CD14-positive monocyte (primary cell): ENCODE measurements at regions not wholly inside any gene's neighbourhood (a gene's known extent, or its start where the extent isn't known, plus 50 kb on each side); places are given as distances from the start of the nearest gene placed in this dataset.
A peak's percentile ranks its signal among the peaks of the same experiment; 100 is the strongest.

Source experiments
- DNase-seq, 3 donors: peaks; one replicate each; pipeline ENCODE4 v3.0.0-alpha.2; 2011 to 2022
- H2AFZ ChIP-seq: 2 replicates; pipeline ENCODE4 v1.6.0; 2012; ENCODE audit warnings: mild to moderate bottlenecking, low read depth, low read length, inconsistent platforms; ENCODE audit not compliant: insufficient read depth, poor library complexity, severe bottlenecking
- H3K27ac ChIP-seq, 2 donors: 1 replicate in 1 of 2; 2 replicates in 1 of 2; pipeline ENCODE4 v1.5.1; 2012 to 2013; ENCODE audit warnings: low read length in 2 of 2, control low read depth in 1 of 2, inconsistent platforms in 1 of 2, low read depth in 1 of 2, mild to moderate bottlenecking in 1 of 2
- H3K27me3 ChIP-seq, 2 donors: one replicate each; pipeline versions ENCODE4 v1.6.0 to v1.6.1; 2011 to 2013; ENCODE audit warnings: low read length in 2 of 2; ENCODE audit not compliant: control insufficient read depth in 2 of 2, insufficient read depth in 2 of 2
- H3K36me3 ChIP-seq, 2 donors: replicated peaks in 1 of 2; 1 replicate in 1 of 2; 2 replicates in 1 of 2; pipeline versions ENCODE4 v1.5.1 to v1.6.1; 2012 to 2013; ENCODE audit warnings: low read length in 2 of 2, control low read depth in 1 of 2, inconsistent platforms in 1 of 2, mild to moderate bottlenecking in 1 of 2; ENCODE audit not compliant: insufficient read depth in 2 of 2, control insufficient read depth in 1 of 2
- H3K4me1 ChIP-seq, 2 donors: 1 replicate in 1 of 2; 2 replicates in 1 of 2; pipeline versions ENCODE4 v1.5.1 to v1.6.1; 2012 to 2013; ENCODE audit warnings: low read length in 2 of 2, control low read depth in 1 of 2, inconsistent platforms in 1 of 2, mild to moderate bottlenecking in 1 of 2, moderate library complexity in 1 of 2; ENCODE audit not compliant: insufficient read depth in 2 of 2, control insufficient read depth in 1 of 2
- H3K4me2 ChIP-seq: replicated peaks from 2 replicates; pipeline ENCODE3; 2012; ENCODE audit warnings: low read length, moderate library complexity, mild to moderate bottlenecking; ENCODE audit not compliant: poor library complexity, severe bottlenecking; ENCODE audit errors: extremely low read depth
- H3K4me3 ChIP-seq, 3 experiments: fragments of 200-600 bp in 1 of 3; sonication (generic) in 1 of 3; replicated peaks in 1 of 3; 1 replicate in 2 of 3; 2 replicates in 1 of 3; pipeline ENCODE4 v1.5.1; 2011 to 2013; ENCODE audit warnings: low read length in 3 of 3, mild to moderate bottlenecking in 3 of 3, control low read depth in 2 of 3, low read depth in 2 of 3, inconsistent platforms in 1 of 3, moderate library complexity in 1 of 3
- H3K79me2 ChIP-seq: 2 replicates; pipeline ENCODE4 v1.6.0; 2012; ENCODE audit warnings: mild to moderate bottlenecking, control low read depth, inconsistent platforms, low read length, moderate library complexity; ENCODE audit not compliant: insufficient read depth
- H3K9ac ChIP-seq: 2 replicates; pipeline ENCODE4 v1.6.0; 2017; ENCODE audit warnings: low read length, mild to moderate bottlenecking; ENCODE audit not compliant: insufficient read depth, poor library complexity, severe bottlenecking
- H3K9me3 ChIP-seq, 2 donors: replicated peaks in 1 of 2; 1 replicate in 1 of 2; 2 replicates in 1 of 2; pipeline versions ENCODE4 v1.5.1 to v1.6.1; 2012 to 2013; ENCODE audit warnings: low read length in 2 of 2, control low read depth in 1 of 2; ENCODE audit not compliant: control insufficient read depth in 1 of 2, insufficient read depth in 1 of 2
- H4K20me1 ChIP-seq: 2 replicates; pipeline ENCODE4 v1.6.0; 2012; ENCODE audit warnings: mild to moderate bottlenecking, low read length, control low read depth, moderate library complexity; ENCODE audit not compliant: insufficient read depth
- H3K27ac Mint-ChIP-seq, 7 donors: one replicate each; pipeline ENCODE4 v1.8.0; 2020; ENCODE audit warnings: mild to moderate bottlenecking in 7 of 7, mixed read lengths in 7 of 7, moderate library complexity in 6 of 7, inconsistent platforms in 2 of 7
- H3K27me3 Mint-ChIP-seq, 3 donors: one replicate each; pipeline ENCODE4 v1.8.0; 2021 to 2022; ENCODE audit warnings: low read depth in 3 of 3, mild to moderate bottlenecking in 3 of 3, mixed read lengths in 3 of 3, moderate library complexity in 3 of 3, inconsistent platforms in 1 of 3
- H3K36me3 Mint-ChIP-seq, 2 donors: one replicate each; pipeline ENCODE4 v1.8.0; 2020; ENCODE audit warnings: mixed read lengths in 2 of 2, inconsistent platforms in 1 of 2, mild to moderate bottlenecking in 1 of 2
- H3K4me1 Mint-ChIP-seq: one replicate; pipeline ENCODE4 v1.8.0; 2020; ENCODE audit warnings: mild to moderate bottlenecking, mixed read lengths
- H3K4me3 Mint-ChIP-seq, 2 donors: one replicate each; pipeline ENCODE4 v1.8.0; 2020; ENCODE audit warnings: mild to moderate bottlenecking in 2 of 2, mixed read lengths in 2 of 2, moderate library complexity in 1 of 2
- H3K9me3 Mint-ChIP-seq, 7 donors: one replicate each; pipeline ENCODE4 v1.8.0; 2020 to 2022; ENCODE audit warnings: mixed read lengths in 7 of 7, mild to moderate bottlenecking in 6 of 7, moderate library complexity in 6 of 7, inconsistent platforms in 2 of 7
- WGBS: methylation state at CpG from one replicate; pipeline ENCODE4 v1.1.5; 2013; ENCODE audit warnings: missing lambda C conversion rate; ENCODE audit not compliant: insufficient coverage; 5-methylcytosine and 5-hydroxymethylcytosine counted together
- intact Hi-C, 2 donors: fragments of 100-400 bp; cut with micrococcal nuclease; formaldehyde crosslinking; loops; one replicate each; pipeline versions ENCODE4 v1.15.0 to v1.15.1; 2023
- TF ChIP-seq, protein P1 (sequence below): fragments of 200-600 bp; IDR thresholded peaks from one replicate; pipeline ENCODE4 v1.8.0; 2022; ENCODE audit warnings: antibody characterized with exemption, mild to moderate bottlenecking

DNA sequence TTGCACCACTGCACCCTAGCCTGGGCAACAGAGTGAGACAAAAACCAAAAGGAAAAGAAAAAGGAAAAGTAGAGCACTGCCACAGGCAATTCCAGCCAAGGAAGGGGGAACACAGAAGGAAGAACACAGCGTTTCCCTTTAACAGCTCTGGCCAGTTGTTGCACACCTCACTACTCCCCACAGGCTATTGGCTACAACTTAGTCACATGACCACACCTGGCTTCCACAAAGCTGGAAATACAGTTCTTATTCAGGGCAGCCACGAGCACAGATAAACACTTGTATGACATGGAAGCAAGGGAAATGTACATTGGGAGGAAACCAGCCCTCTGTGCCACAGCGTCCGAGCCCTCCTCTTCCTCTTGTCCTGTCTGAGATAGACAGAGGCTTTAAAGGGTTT lies 249.0 kb upstream of the JARID2 start:
- Mint-ChIP-seq H3K36me3 (no peaks in the 10 kb centered on the region), H3K4me3 (peak overlapping the region in 1 of 2 donors; percentile 53), H3K9me3 (no peaks in the 10 kb centered on the region), H3K27ac (no peak overlapping the region), H3K27me3 (peaks cover 0 to 2% (median 0%) of the 10 kb centered on the region in 3 donors), H3K4me1 (peaks cover 4% of the 10 kb centered on the region)
- Histone ChIP-seq H3K9me3 (no peaks in the 10 kb centered on the region), H3K4me3 (no peak overlapping the region), H3K27ac (no peak overlapping the region), H3K36me3 (no peaks in the 10 kb centered on the region), H3K4me1 (no peaks in the 10 kb centered on the region), H3K9ac (no peak overlapping the region), H4K20me1 (no peaks in the 10 kb centered on the region), H3K4me2 (no peak overlapping the region), H2AFZ (no peak overlapping the region), H3K79me2 (no peaks in the 10 kb centered on the region), H3K27me3 (no peaks in the 10 kb centered on the region)
- no CpG with 5 or more reads among the region's 4 CpGs for WGBS
- intact Hi-C loops: no loop called here
- TF ChIP-seq, protein P1, sequence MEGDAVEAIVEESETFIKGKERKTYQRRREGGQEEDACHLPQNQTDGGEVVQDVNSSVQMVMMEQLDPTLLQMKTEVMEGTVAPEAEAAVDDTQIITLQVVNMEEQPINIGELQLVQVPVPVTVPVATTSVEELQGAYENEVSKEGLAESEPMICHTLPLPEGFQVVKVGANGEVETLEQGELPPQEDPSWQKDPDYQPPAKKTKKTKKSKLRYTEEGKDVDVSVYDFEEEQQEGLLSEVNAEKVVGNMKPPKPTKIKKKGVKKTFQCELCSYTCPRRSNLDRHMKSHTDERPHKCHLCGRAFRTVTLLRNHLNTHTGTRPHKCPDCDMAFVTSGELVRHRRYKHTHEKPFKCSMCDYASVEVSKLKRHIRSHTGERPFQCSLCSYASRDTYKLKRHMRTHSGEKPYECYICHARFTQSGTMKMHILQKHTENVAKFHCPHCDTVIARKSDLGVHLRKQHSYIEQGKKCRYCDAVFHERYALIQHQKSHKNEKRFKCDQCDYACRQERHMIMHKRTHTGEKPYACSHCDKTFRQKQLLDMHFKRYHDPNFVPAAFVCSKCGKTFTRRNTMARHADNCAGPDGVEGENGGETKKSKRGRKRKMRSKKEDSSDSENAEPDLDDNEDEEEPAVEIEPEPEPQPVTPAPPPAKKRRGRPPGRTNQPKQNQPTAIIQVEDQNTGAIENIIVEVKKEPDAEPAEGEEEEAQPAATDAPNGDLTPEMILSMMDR: no peak
- no peak for DNase-seq

DNA sequence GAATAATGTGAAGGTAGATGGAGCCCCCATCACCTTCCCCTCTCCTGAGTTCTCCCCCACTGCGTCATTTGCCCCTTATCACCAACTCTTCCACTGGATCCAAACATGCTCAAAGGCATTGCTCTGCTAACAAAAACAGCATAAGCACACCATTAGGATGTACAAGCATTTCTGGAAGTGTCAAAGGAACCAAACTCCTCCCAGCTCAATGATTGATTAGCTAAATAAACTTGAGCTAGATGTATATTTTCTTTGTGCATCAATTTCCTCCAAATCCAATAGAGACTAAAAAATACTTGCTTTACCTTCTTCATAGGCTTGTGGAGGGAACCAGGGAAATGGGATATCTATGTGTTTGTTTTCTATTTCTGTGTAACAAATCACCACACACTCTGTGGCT lies 248.4 kb upstream of the JARID2 start:
- Mint-ChIP-seq H3K27ac (no peak overlapping the region), H3K4me3 (no peak overlapping the region), H3K9me3 (no peaks in the 10 kb centered on the region), H3K4me1 (peaks cover 4% of the 10 kb centered on the region), H3K27me3 (peaks cover 0 to 2% (median 0%) of the 10 kb centered on the region in 3 donors), H3K36me3 (no peaks in the 10 kb centered on the region)
- Histone ChIP-seq H3K27ac (no peak overlapping the region), H4K20me1 (no peaks in the 10 kb centered on the region), H3K4me1 (no peaks in the 10 kb centered on the region), H2AFZ (peak overlapping the region; percentile 22), H3K27me3 (no peaks in the 10 kb centered on the region), H3K4me3 (no peak overlapping the region), H3K9me3 (no peaks in the 10 kb centered on the region), H3K4me2 (no peak overlapping the region), H3K79me2 (no peaks in the 10 kb centered on the region), H3K36me3 (no peaks in the 10 kb centered on the region), H3K9ac (no peak overlapping the region)
- TF ChIP-seq, protein P1: no peak
- 100% methylated on average over 1 of the region's 1 CpG for WGBS
- intact Hi-C loops: no loop called here
- DNase-seq: no peak
